Fibroblast of villous mesenchyme (primary cell): ENCODE measurements at regions not wholly inside any gene's neighbourhood (a gene's known extent, or its start where the extent isn't known, plus 50 kb on each side); places are given as distances from the start of the nearest gene placed in this dataset.

Experiments used
- DNase-seq: peaks from one replicate; pipeline ENCODE4 v3.0.0-alpha.2; 2010; ENCODE audit warnings: low read depth
- H3K4me3 ChIP-seq: 2 replicates; pipeline ENCODE4 v1.5.1; 2011; ENCODE audit warnings: low read depth, mild to moderate bottlenecking, low read length
- CTCF ChIP-seq: IDR thresholded peaks from 2 replicates; pipeline ENCODE4 v1.5.1; 2012; ENCODE audit warnings: low read depth, mild to moderate bottlenecking, low read length; ENCODE audit not compliant: insufficient read depth

- H3K4me3 ChIP-seq: no peak overlapping the region
- no peak for DNase-seq
- no peak for TF ChIP-seq CTCF
Observed at GRCh38 chr3:139771331-139771730, 93.6 kb upstream of the NMNAT3 start.

DNA sequence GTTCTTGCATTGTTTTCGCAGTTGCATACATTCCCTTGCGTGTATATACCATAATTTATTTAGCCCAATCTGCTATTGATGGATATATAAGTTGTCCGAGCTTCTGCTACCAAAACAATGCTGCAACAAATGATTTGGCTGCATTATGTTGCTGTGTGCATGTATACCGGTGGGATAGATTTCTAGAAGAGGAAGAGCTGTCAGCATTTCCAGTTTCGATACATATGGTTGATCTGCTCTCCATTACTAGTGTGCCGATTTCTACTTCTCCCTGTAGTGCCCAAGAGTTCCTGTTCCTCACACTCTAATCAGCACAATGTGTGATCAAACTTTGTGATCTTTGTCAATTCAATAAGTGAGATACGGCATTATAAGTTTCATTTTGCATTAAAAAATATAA lies 92.8 kb upstream of the NMNAT3 start:
- TF ChIP-seq CTCF: no peak
- no peak for DNase-seq
- no peak overlapping the region for H3K4me3 ChIP-seq

DNA sequence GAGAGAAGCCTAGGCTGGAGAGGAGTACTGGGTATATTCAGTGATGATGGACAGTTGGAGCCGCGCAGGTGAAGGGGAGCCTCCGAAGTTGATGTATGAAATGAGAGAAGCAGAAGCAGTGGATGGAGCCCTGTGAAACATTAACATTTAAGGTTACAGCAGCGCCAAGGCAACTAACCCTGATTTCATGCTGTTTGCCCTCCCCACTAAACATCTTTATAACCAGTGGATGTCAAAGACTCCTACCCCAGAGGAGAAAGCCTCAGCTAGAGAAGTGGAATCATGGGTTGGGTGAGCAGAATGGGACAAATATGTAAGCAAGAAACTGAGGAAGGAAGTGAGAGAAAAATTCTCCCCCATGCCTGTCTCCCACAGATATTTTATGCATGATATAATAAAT lies 92.0 kb upstream of the NMNAT3 start:
- no peak overlapping the region for H3K4me3 ChIP-seq
- DNase-seq: no peak
- no peak for TF ChIP-seq CTCF

DNA sequence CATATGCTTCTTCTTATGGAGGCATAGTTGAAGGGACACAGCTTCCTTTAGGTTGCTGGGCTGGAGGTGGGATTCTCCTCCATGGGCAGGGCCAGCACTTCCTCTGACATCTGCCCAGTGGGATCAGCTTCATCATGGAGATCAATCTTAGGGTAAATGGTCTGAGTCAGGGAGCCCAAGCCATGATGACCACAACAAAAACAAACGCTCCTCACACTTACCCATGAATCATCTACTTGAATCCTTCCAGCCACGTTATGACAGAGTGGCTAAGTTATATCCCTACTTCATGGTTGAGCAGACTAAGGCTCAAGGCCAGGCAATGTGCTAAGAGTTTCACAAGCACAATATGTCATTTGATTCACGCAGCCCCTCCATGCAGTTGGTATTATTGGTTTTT lies 87.2 kb upstream of the NMNAT3 start:
- no peak overlapping the region for H3K4me3 ChIP-seq
- DNase-seq: peak; percentile 58
- no peak for TF ChIP-seq CTCF

DNA sequence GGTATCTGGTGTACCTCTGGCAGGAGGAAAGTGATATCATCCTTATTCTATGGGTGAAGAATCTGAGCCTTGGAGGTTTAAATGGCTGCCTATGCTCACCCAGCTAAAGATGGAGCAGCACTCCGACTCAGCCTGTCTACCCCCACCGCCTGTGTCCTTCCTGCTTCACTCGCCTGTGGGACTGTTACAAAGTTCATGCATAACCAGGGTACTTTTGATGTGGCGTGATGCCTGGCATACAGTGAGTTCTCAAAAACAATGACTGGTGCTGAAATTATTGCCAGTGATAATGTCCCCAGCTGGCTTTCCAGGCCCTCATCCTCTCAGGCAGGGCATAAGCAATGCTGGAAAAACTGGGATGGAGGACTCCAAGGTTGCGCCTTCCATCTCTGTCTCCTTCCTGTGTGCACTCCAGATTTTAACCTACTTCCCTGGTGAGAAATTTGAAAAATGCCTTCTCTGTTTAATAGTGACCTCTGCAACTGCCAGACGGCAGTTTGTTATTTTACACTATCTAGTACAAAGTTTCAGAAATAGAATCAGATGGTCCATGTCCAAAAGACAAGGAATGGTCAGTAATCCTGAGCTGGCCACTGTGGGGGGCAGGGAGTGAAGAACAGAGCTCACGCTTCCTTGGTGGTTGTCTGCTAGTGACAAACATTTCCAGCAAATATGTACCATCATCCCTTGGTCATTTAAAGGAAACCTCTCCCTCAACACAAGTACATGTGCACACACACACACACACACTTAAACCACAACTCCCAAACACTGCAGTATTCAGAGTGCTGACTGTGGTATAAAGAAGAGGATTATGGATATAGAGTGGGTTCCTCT lies 86.5 kb upstream of the NMNAT3 start:
- no peak for TF ChIP-seq CTCF
- no peak overlapping the region for H3K4me3 ChIP-seq
- no peak for DNase-seq

GRCh38 chr3:139762302-139762701 lies 84.5 kb upstream of the NMNAT3 start:
- no peak for TF ChIP-seq CTCF
- DNase-seq: no peak
- no peak overlapping the region for H3K4me3 ChIP-seq

DNA sequence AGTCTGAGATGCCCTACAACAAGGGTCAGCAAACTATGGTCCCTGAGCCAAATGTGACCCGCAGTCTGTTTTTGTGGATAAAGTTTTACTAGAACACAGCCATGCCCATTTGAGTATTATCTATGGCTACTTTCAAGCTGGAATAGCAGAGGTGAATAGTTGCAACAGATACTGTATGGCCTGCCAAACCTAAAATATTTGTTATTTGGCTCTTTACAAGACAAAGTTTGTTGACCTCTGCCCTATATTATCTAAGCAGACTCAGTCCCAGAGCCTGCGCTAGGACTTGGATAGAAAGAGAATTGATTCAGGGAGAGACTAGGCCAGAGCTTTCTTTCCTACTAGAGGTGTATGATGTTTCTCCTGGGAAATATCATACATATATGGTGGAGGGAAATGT lies 81.7 kb upstream of the NMNAT3 start:
- DNase-seq: no peak
- no peak overlapping the region for H3K4me3 ChIP-seq
- TF ChIP-seq CTCF: no peak
